GM13976 (cell line): ENCODE measurements at regions not wholly inside any gene's neighbourhood (a gene's known extent, or its start where the extent isn't known, plus 50 kb on each side); places are given as distances from the start of the nearest gene placed in this dataset.

Source experiments
- DNase-seq: peaks from one replicate; pipeline ENCODE4 v3.0.0; 2012; ENCODE audit warnings: low spot score
- CTCF ChIP-seq: IDR thresholded peaks from 2 replicates; pipeline ENCODE4 v1.5.1; 2012; ENCODE audit warnings: borderline replicate concordance, mild to moderate bottlenecking; ENCODE audit not compliant: insufficient read depth; ENCODE audit errors: extremely low read depth, missing control alignments, control extremely low read depth
- in situ Hi-C: fragments of 300-500 bp; cut with MboI; formaldehyde crosslinking; loops from one replicate; pipeline ENCODE4 v1.12.0; 2022; ENCODE audit warnings: low sequenced_read_pairs, mixed read lengths, inconsistent platforms; ENCODE audit not compliant: unreplicated experiment

GRCh38 chr5:124292322-124292855, 454.1 kb downstream of the ZNF608 start:
- DNase-seq = no peak
- TF ChIP-seq CTCF = no peak
- in situ Hi-C loops = no loop called here

- no peak for DNase-seq
- in situ Hi-C loops = no loop called here
Measured at GRCh38 chr5:124289641-124290311, 456.7 kb downstream of the ZNF608 start.

GRCh38 chr5:124289130-124289529, 457.3 kb downstream of the ZNF608 start:
- DNase-seq = no peak
- in situ Hi-C loops = no loop called here
- no peak for TF ChIP-seq CTCF

More at GRCh38 chr5:124289641-124290311, 456.7 kb downstream of the ZNF608 start:
- TF ChIP-seq CTCF = no peak

GRCh38 chr5:124287813-124288212, 458.6 kb downstream of the ZNF608 start:
- in situ Hi-C loops = no loop called here
- TF ChIP-seq CTCF = no peak
- DNase-seq = no peak

GRCh38 chr5:124285733-124286132, 460.7 kb downstream of the ZNF608 start:
- in situ Hi-C loops = no loop called here
- no peak for DNase-seq
- no peak for TF ChIP-seq CTCF

- DNase-seq = no peak
- in situ Hi-C loops = no loop called here
Measured at GRCh38 chr5:124285071-124285470, 461.4 kb downstream of the ZNF608 start.

More at GRCh38 chr5:124285071-124285470, 461.4 kb downstream of the ZNF608 start:
- TF ChIP-seq CTCF = no peak
